Stimulated activated naive CD4-positive, alpha-beta T cell treated with Interleukin-2 at 50 U/mL for 16 hours (primary cell): ENCODE measurements at regions not wholly inside any gene's neighbourhood (a gene's known extent, or its start where the extent isn't known, plus 50 kb on each side); places are given as distances from the start of the nearest gene placed in this dataset.

Source experiments
- DNase-seq: peaks from one replicate; lab custom pipeline; 2025; lab: John Stamatoyannopoulos, UW

- DNase-seq, result no peak
Measured at GRCh38 chr4:44120646-44121045, 328.0 kb downstream of the KCTD8 start.

GRCh38 chr4:44121210-44121609 lies 327.4 kb downstream of the KCTD8 start:
- DNase-seq, result no peak
